Ascending aorta (tissue), 2 donors: ENCODE measurements at regions not wholly inside any gene's neighbourhood (a gene's known extent, or its start where the extent isn't known, plus 50 kb on each side); places are given as distances from the start of the nearest gene placed in this dataset.

ENCODE experiments used
- DNase-seq, 2 donors: peaks; one replicate each; pipeline ENCODE4 v3.0.0-alpha.2; 2019; ENCODE audit warnings: low spot score in 2 of 2
- H3K27ac ChIP-seq, 2 donors: fragments of 200-600 bp; sonication (generic); one replicate each; pipeline ENCODE4 v1.5.1; 2016 to 2017; ENCODE audit warnings: mild to moderate bottlenecking in 1 of 2
- H3K27me3 ChIP-seq: fragments of 200-600 bp; sonication (generic); one replicate; pipeline ENCODE4 v1.5.1; 2017
- H3K36me3 ChIP-seq, 2 donors: fragments of 200-600 bp; sonication (generic); one replicate each; pipeline ENCODE4 v1.5.1; 2016
- H3K4me1 ChIP-seq, 2 donors: fragments of 200-600 bp; sonication (generic); one replicate each; pipeline ENCODE4 v1.5.1; 2016 to 2017; ENCODE audit warnings: mild to moderate bottlenecking in 1 of 2
- H3K4me3 ChIP-seq, 2 donors: fragments of 200-600 bp; sonication (generic); one replicate each; pipeline ENCODE4 v1.5.1; 2016 to 2017; ENCODE audit warnings: mild to moderate bottlenecking in 1 of 2
- H3K9me3 ChIP-seq, 2 donors: fragments of 200-600 bp; sonication (generic); one replicate each; pipeline ENCODE4 v1.5.1; 2016
- CTCF ChIP-seq, 3 experiments: fragments of 200-600 bp in 2 of 3; fragments of 450-650 bp in 1 of 3; sonication (generic) in 2 of 3; IDR thresholded peaks; one replicate each; pipeline ENCODE4 v1.5.1; 2016 to 2019; ENCODE audit warnings: antibody characterized with exemption in 3 of 3, mild to moderate bottlenecking in 1 of 3, moderate library complexity in 1 of 3
- intact Hi-C: fragments of 100-400 bp; cut with DNase I; formaldehyde crosslinking; loops from one replicate; pipeline ENCODE4 v1.15.1; 2023

- no peak overlapping the region for H3K4me3 ChIP-seq
- H3K4me1 ChIP-seq = no peaks in the 10 kb centered on the region
- DNase-seq = no peak
- intact Hi-C loops = no loop called here
- no peaks in the 10 kb centered on the region for H3K9me3 ChIP-seq
- no peaks in the 10 kb centered on the region for H3K27me3 ChIP-seq
- peak in 1 of 3 experiments; percentile 29 for TF ChIP-seq CTCF (IDR thresholded peaks at IDR 0.05)
- no peak overlapping the region for H3K27ac ChIP-seq
- no peaks in the 10 kb centered on the region for H3K36me3 ChIP-seq
Observed at GRCh38 chr13:65638572-65639168, 1591.5 kb downstream of the PCDH9 start.

- H3K4me3 ChIP-seq = no peak overlapping the region
Observed at GRCh38 chr13:65633806-65634205, 1596.3 kb downstream of the PCDH9 start.

GRCh38 chr13:65631078-65631477 lies 1599.1 kb downstream of the PCDH9 start:
- Histone ChIP-seq H3K27me3 (no peaks in the 10 kb centered on the region), H3K36me3 (no peaks in the 10 kb centered on the region), H3K4me1 (no peaks in the 10 kb centered on the region), H3K27ac (no peak overlapping the region), H3K9me3 (no peaks in the 10 kb centered on the region), H3K4me3 (no peak overlapping the region)
- intact Hi-C loops = no loop called here
- no peak for DNase-seq
- no peak for TF ChIP-seq CTCF (IDR thresholded peaks at IDR 0.05)

More at GRCh38 chr13:65633806-65634205, 1596.3 kb downstream of the PCDH9 start:
- TF ChIP-seq CTCF (IDR thresholded peaks at IDR 0.05) = no peak
- Histone ChIP-seq H3K27ac (no peak overlapping the region), H3K4me1 (no peaks in the 10 kb centered on the region), H3K27me3 (no peaks in the 10 kb centered on the region), H3K9me3 (no peaks in the 10 kb centered on the region), H3K36me3 (no peaks in the 10 kb centered on the region)
- DNase-seq = no peak
- intact Hi-C loops = no loop called here

- intact Hi-C loops = no loop called here
- DNase-seq = no peak
- H3K4me1 ChIP-seq = no peaks in the 10 kb centered on the region
Observed at GRCh38 chr13:65629926-65630325, 1600.2 kb downstream of the PCDH9 start.

GRCh38 chr13:65623148-65623547 lies 1607.0 kb downstream of the PCDH9 start:
- Histone ChIP-seq H3K27me3 (no peaks in the 10 kb centered on the region), H3K4me1 (no peaks in the 10 kb centered on the region), H3K36me3 (no peaks in the 10 kb centered on the region), H3K27ac (no peak overlapping the region), H3K4me3 (no peak overlapping the region), H3K9me3 (no peaks in the 10 kb centered on the region)
- no peak for TF ChIP-seq CTCF (IDR thresholded peaks at IDR 0.05)
- DNase-seq = no peak
- intact Hi-C loops = no loop called here

More at GRCh38 chr13:65629926-65630325, 1600.2 kb downstream of the PCDH9 start:
- no peaks in the 10 kb centered on the region for H3K27me3 ChIP-seq
- H3K9me3 ChIP-seq = no peaks in the 10 kb centered on the region
- no peak overlapping the region for H3K27ac ChIP-seq
- no peaks in the 10 kb centered on the region for H3K36me3 ChIP-seq
- TF ChIP-seq CTCF (IDR thresholded peaks at IDR 0.05) = no peak
- H3K4me3 ChIP-seq = no peak overlapping the region

- H3K4me3 ChIP-seq = no peak overlapping the region
- no peaks in the 10 kb centered on the region for H3K27me3 ChIP-seq
- H3K9me3 ChIP-seq = no peaks in the 10 kb centered on the region
- TF ChIP-seq CTCF (IDR thresholded peaks at IDR 0.05) = no peak
- DNase-seq = no peak
- no peaks in the 10 kb centered on the region for H3K36me3 ChIP-seq
- no peak overlapping the region for H3K27ac ChIP-seq
- intact Hi-C loops = no loop called here
- no peaks in the 10 kb centered on the region for H3K4me1 ChIP-seq
Observed at GRCh38 chr13:65615506-65615905, 1614.6 kb downstream of the PCDH9 start.
